ENCODE measurements at regions not wholly inside any gene's neighbourhood (a gene's known extent, or its start where the extent isn't known, plus 50 kb on each side); places are given as distances from the start of the nearest gene placed in this dataset.

GRCh38 chr1:42096554-42096953 lies 56.7 kb upstream of the GUCA2B start:
- DNase-seq: no peak

- no peak for DNase-seq
These were observed 64.0 kb upstream of the GUCA2B start for GRCh38 chr1:42089246-42089645.

- no peak for DNase-seq
These were observed 67.1 kb upstream of the GUCA2B start for GRCh38 chr1:42086146-42086545.

- DNase-seq: no peak
These were observed 67.6 kb upstream of the GUCA2B start for GRCh38 chr1:42085596-42085995.

GRCh38 chr1:42081475-42081874 lies 71.7 kb upstream of the GUCA2B start:
- DNase-seq: no peak

- DNase-seq: no peak
These were observed 78.0 kb upstream of the GUCA2B start for GRCh38 chr1:42075179-42075578.

GRCh38 chr1:42070996-42071395 lies 82.2 kb upstream of the GUCA2B start:
- no peak for DNase-seq

- no peak for DNase-seq
These were observed 95.4 kb upstream of the GUCA2B start for GRCh38 chr1:42057800-42058199.

GRCh38 chr1:42056460-42056859 lies 96.8 kb upstream of the GUCA2B start:
- DNase-seq: no peak

- DNase-seq: no peak
These were observed 98.1 kb upstream of the GUCA2B start for GRCh38 chr1:42055061-42055460.

- DNase-seq: no peak
These were observed 101.0 kb upstream of the GUCA2B start for GRCh38 chr1:42052072-42052699.

GRCh38 chr1:42047508-42047880 lies 105.7 kb upstream of the GUCA2B start:
- no peak for DNase-seq

- no peak for DNase-seq
These were observed 106.3 kb upstream of the GUCA2B start for GRCh38 chr1:42046761-42047507.

GRCh38 chr1:42044346-42044745 lies 108.9 kb upstream of the GUCA2B start:
- no peak for DNase-seq

GRCh38 chr1:42043811-42044210 lies 109.4 kb upstream of the GUCA2B start:
- no peak for DNase-seq

GRCh38 chr1:42043182-42043581 lies 110.0 kb upstream of the GUCA2B start:
- no peak for DNase-seq

GRCh38 chr1:42041031-42041430 lies 112.2 kb upstream of the GUCA2B start:
- no peak for DNase-seq

GRCh38 chr1:42040159-42040558 lies 113.1 kb upstream of the GUCA2B start:
- no peak for DNase-seq

- DNase-seq: no peak
These were observed 114.9 kb upstream of the GUCA2B start for GRCh38 chr1:42038261-42038660.

GRCh38 chr1:42037586-42037985 lies 115.6 kb upstream of the GUCA2B start:
- no peak for DNase-seq

- DNase-seq: no peak
These were observed 116.0 kb upstream of the GUCA2B start for GRCh38 chr1:42037161-42037560.

- peak; percentile 99 for DNase-seq
These were observed 117.2 kb upstream of the GUCA2B start for GRCh38 chr1:42035830-42036604.

GRCh38 chr1:42035205-42035829 lies 116.6 kb upstream of the HIVEP3 start:
- DNase-seq: no peak

- DNase-seq: no peak
These were observed 115.7 kb upstream of the HIVEP3 start for GRCh38 chr1:42034426-42034825.
